RKO (cell line): ENCODE measurements at regions not wholly inside any gene's neighbourhood (a gene's known extent, or its start where the extent isn't known, plus 50 kb on each side); places are given as distances from the start of the nearest gene placed in this dataset.

Experiments used
- DNase-seq: peaks from one replicate; pipeline ENCODE4 v3.0.0-alpha.2; 2016; ENCODE audit warnings: low spot score

GRCh38 chr11:42047637-42048555, 588.4 kb upstream of the LRRC4C start:
- DNase-seq, result no peak

DNA sequence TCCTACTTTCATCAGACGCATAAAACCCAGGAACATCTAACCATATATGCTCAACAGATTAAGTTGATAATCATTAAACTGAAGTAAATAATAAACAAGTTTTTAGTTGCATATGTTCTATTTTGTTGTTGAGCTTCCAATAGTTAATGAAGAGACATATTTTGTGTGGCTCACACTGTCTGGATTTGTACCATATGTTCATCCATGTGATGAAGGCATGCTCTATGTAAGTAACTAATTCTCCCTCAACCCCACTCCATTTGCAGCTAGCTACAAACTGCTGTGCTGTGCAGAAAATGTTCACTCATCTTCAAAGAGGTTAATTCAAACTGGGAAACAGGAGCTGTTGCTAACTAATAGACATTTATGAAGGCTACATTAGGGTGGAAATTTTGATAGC, 589.7 kb upstream of the LRRC4C start:
- DNase-seq, result no peak

DNA sequence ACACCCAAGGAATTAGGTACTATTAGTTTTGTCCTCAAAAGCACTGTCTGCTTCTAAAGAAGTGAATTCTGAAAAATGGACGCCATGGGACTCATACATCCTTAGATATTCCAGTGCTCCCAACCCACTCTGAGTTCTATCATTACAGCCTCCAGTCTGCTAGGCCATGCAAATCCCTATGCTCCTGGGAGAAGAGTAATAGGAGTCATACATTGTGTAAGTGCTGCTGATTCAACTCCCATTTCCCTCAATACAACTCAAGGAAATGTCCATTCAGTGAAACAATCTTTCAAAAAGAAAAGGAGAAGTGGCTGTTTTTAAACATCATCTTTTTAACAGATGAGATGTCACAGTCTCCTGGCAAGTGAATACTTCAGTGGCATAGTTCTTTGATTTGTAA, 590.2 kb upstream of the LRRC4C start:
- no peak for DNase-seq

- peak; percentile 32 for DNase-seq
Measured at GRCh38 chr11:42054351-42054900, 595.0 kb upstream of the LRRC4C start.

- no peak for DNase-seq
Measured at GRCh38 chr11:42055606-42056005, 596.2 kb upstream of the LRRC4C start.

DNA sequence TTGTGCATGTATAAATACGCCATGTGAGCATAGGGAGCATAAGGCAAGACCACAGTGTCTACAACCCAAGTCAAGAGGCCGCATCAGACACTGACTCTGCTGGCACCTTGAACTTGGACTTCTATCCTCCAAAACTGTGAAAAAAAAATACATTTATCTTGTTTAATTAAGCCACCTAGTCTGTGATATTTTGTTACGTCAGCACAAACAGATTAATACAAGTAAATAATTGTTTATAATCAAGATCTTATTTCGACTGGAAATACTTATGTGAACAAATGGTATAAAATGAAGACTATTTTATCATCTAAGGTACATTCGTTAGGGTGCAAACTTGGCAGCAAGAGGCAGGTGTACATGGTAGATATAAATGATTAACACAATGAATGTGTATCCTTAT, 599.3 kb upstream of the LRRC4C start:
- no peak for DNase-seq

- DNase-seq, result no peak
Measured at GRCh38 chr11:42065199-42065598, 605.7 kb upstream of the LRRC4C start.

DNA sequence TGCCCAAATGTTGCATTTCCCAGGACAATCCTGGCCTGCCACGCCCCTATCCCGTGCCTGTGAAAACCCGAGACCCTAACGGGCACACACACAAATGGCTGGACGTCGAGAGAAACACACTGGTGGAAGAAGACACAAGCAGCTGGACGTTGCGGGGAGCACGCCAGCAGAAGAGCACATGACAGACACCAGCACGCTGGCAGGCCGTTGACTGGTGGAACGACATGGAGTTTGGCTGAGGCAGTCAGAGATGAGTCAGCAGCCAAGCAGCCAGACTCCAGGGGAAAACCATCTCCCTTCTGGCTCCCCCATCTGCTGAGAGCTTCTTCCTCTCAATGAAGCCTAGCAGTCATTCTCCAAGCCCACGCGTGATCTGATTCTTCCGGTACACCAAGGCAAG, 606.7 kb upstream of the LRRC4C start:
- DNase-seq, result peak; percentile 1

GRCh38 chr11:42074306-42074705, 614.9 kb upstream of the LRRC4C start:
- no peak for DNase-seq

DNA sequence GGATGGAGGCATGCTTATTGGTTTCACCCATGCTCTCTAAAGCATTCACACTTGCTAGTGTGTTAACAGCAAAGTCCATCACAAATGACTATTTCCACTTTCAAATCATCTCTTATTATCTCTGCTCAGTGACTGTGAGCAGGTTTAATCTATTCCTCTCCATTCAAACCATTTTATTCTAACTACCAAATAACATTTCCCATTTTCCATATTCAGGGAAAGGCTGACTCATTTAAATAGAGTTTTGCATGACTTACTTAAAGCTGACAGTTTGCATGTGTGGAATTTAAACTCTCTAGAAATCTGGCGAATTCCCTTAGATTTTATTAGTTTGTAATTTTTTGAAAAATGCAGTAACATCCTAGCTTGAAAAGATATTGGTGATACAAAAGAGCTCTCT, 615.7 kb upstream of the LRRC4C start:
- no peak for DNase-seq

DNA sequence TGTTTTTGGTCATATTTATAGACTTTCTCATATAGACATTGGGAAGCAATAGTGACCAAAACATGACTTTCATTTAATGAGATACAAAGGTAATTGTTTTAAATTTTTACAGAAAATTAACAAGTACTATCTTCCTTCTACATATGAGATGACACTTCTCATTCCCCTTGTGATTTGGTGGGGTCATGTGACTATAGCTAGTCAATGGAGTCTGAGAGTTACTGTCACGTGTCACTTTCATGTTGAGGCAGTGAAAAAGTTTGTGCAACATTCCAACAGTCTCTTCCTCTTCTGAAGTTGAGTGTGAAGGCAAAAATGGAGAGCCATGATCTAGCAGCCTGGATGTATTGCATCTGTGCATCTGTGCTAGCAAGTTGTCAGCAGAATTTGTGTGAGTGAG, 618.3 kb upstream of the LRRC4C start:
- no peak for DNase-seq

- no peak for DNase-seq
Measured at GRCh38 chr11:42085736-42086135, 626.3 kb upstream of the LRRC4C start.

GRCh38 chr11:42093541-42093940, 634.1 kb upstream of the LRRC4C start:
- no peak for DNase-seq

- no peak for DNase-seq
Measured at GRCh38 chr11:42098075-42098474, 638.6 kb upstream of the LRRC4C start.

DNA sequence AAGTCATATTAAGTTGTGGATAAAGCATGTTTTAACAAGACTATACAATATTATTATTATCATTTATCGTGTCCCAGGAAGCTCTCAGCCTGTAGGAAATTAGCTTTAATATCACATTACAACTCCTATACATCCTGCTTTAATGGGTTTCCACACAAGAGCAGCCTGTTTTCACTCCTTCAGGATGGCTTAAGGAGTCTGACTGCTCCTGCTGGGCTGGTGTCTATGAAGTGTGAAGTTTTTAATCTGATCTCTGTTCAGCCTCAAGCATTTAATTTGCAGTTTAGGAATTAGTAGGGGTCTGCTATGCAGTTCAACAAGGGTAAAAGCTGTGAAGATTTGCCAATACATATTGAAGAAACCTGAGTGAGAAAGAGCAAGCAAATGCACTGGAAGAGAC, 653.4 kb upstream of the LRRC4C start:
- no peak for DNase-seq

- no peak for DNase-seq
Measured at GRCh38 chr11:42114927-42115326, 655.5 kb upstream of the LRRC4C start.

DNA sequence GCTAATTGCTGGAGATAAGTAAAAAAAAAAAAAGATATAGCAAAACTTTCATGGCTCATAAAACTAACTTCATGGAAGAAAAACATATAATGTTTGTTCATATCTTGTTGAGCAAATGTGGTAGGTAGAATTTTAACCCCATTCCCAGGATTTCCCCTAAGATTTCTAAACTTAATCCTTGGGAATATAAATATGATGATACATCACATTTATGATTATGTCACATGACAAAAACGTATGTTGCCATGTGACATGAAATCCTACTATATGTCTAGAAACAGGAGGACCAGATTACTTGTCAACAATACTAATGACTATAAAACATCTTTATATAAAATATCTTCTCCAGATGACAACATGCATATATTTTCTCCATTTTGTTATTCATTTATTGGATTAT, 679.0 kb upstream of the LRRC4C start:
- no peak for DNase-seq

DNA sequence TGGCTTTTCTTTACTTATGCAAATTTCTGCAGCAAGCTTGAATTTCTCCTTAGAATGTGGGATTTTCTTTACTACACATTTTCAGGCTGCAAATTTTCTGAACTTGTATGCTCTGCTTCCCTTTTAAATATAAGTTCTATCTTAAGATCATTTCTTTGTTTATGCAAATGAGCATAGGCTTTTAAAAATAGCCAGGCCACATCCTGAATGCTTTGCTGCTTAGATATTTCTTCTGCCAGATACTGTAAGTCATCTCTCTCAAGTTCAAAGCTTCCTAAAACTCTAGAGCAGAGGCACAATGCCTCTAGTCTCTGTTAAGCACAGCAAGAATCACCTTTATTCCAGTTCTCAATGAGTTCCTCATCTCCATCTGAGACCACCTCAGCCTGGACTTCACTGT, 685.9 kb upstream of the LRRC4C start:
- no peak for DNase-seq

GRCh38 chr11:42161886-42162285, 702.4 kb upstream of the LRRC4C start:
- DNase-seq, result no peak

DNA sequence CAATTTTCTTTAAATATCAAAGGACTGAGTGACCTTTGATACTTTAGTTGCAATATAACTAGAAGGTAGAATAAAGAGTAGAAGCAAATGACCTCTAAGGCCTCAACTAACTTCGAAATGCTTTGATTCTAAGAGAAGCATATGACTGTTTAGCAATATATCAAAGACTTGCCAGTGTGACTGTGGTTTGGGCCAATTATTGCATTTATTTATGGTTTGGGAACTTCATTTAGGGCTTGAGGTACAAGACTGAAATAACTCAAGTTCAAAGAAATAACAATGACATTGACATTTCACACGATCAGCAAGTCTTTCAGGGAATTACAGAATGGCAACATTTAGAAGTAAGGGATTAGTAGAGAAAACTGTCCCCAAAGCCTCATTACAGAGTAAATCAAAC, 709.7 kb upstream of the LRRC4C start:
- DNase-seq, result no peak

- DNase-seq, result no peak
Measured at GRCh38 chr11:42170601-42171000, 711.1 kb upstream of the LRRC4C start.

DNA sequence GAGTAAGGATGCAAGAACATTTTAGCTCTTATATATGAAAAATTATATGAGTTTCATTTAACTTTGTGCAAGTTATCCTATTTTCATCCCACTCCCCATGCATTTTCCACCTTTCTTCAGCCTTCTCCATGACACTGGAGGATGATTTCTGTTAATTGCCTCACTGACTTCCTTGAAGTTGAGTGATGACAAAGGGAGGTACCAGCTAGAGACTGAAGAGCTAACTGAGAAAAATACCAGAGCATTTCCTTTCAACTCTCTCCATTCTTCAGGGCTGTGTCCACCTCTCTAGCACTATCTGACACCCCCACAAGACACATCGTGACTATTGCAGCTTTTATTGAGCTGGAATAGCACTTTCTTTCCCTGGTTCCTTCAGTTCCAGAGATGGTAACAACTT, 711.6 kb upstream of the LRRC4C start:
- no peak for DNase-seq

DNA sequence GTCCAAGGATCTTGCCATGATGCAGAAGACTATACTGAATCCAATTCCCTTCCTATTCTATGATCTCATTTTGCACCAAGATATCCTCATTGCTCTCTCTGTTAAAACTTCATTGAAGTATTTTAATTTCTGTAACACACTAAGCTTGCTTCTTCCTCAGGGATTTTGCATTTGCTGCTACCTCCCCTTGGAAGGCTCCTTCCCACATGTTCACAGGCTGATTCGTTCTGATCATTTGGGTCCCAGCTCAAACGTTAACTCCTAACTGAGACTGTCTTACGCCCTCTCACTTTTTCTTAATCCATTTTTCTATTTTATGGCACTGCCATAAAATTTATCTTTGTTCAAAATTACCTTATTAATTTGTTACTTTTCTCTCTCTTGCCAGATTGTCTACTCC, 713.0 kb upstream of the LRRC4C start:
- DNase-seq, result no peak

DNA sequence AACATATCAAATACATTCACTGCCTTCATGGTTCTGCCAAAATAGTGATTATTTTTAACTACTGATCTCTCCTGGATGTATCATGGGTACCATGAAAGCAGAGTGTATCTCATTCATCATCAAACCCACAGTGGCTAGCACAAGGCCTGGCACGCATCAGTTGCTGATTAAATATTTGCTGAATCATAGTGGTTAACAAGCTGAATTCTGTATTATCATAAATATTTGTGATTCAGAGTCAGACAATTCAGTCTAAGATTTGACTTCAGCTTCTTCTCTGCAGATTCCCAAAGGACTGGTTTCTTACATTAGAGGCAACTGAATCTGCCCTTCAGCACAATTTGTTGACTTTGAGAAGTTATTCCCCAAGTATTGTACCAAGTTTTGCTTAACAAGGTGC, 715.8 kb upstream of the LRRC4C start:
- no peak for DNase-seq
